Psoas muscle (tissue), 7 donors: ENCODE measurements at regions not wholly inside any gene's neighbourhood (a gene's known extent, or its start where the extent isn't known, plus 50 kb on each side); places are given as distances from the start of the nearest gene placed in this dataset.

Source experiments
- ATAC-seq, 4 donors: fragments of 200-7000 bp; cut with Tn5 transposase; one replicate each; pipeline ENCODE4 v1.9.1; 2020; ENCODE audit warnings: moderate library complexity in 3 of 4, mild to moderate bottlenecking in 2 of 4
- DNase-seq, 2 donors: peaks; one replicate each; pipeline ENCODE4 v3.0.0-alpha.2; 2020
- H3K27ac ChIP-seq: fragments of 200-600 bp; one replicate; pipeline ENCODE4 v1.8.0; 2022
- H3K27me3 ChIP-seq, 3 donors: fragments of 200-600 bp in 1 of 3; one replicate each; pipeline versions ENCODE4 v1.6.1 to v1.8.0; 2013 to 2022; ENCODE audit warnings: low read length in 2 of 3, mild to moderate bottlenecking in 2 of 3, moderate library complexity in 1 of 3; ENCODE audit not compliant: insufficient read depth in 3 of 3
- H3K36me3 ChIP-seq, 2 donors: fragments of 200-600 bp in 1 of 2; one replicate each; pipeline versions ENCODE4 v1.6.1 to v1.8.0; 2013 to 2022; ENCODE audit warnings: low read depth in 1 of 2, mild to moderate bottlenecking in 1 of 2, moderate library complexity in 1 of 2; ENCODE audit not compliant: insufficient read depth in 1 of 2
- H3K4me1 ChIP-seq: fragments of 200-600 bp; one replicate; pipeline ENCODE4 v1.8.0; 2022
- H3K4me3 ChIP-seq: fragments of 200-600 bp; one replicate; pipeline ENCODE4 v1.8.0; 2022; ENCODE audit warnings: mild to moderate bottlenecking
- H3K9me3 ChIP-seq: fragments of 200-600 bp; one replicate; pipeline ENCODE4 v1.8.0; 2022
- WGBS, 3 donors: extraction: QIAGEN DNeasy Blood & Tissue Kit; methylation state at CpG; one replicate each; pipeline versions ENCODE4 v1.1.6 to v1.1.7; 2013; 5-methylcytosine and 5-hydroxymethylcytosine counted together
- intact Hi-C, 2 donors: fragments of 100-400 bp; cut with DNase I; formaldehyde crosslinking; loops; one replicate each; pipeline versions ENCODE4 v1.11.0 to v1.14.2; 2022
- TF ChIP-seq, protein P1 (sequence below): fragments of 200-600 bp; IDR thresholded peaks from one replicate; pipeline ENCODE4 v1.8.0; 2022; ENCODE audit warnings: antibody characterized with exemption
- donor health status: healthy with polysubstance abuse.
- donor health status: DM: no; HTN: no; CAD: no; lungs with moderate emphysema.
- donor health status: Bipolar disorder and iron deficiency.
- donor health status: healthy.
- donor health status: DM: yes; HTN: yes; CAD: no.
- donor health status: DM: no; HTN: no; CAD: no.
- donor health status: DM: yes; HTN: yes; CAD: no.

DNA sequence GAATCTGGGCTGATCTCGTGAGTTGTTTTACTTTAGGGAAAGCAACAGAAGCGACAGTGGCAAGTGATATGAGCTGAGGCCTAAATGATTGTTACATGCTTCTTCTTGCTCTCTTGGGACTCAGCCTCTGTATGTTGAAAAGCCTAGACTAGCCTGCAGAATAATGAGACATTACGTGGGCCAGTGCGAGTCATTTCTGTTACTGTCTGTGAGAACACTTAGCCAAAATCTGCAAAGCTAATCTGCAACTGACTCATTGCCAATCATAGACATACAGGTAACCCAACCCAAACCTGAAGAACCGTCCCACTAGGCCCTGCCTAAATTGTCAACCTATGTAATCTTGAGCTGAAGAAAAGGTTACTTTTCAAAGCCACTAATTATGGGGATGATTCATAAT lies 77.4 kb upstream of the F13A1 start:
- ATAC-seq (no peak), DNase-seq (no peak)
- no peak overlapping the region for H3K27ac ChIP-seq
- no peaks in the 10 kb centered on the region for H3K36me3 ChIP-seq
- TF ChIP-seq, protein P1, sequence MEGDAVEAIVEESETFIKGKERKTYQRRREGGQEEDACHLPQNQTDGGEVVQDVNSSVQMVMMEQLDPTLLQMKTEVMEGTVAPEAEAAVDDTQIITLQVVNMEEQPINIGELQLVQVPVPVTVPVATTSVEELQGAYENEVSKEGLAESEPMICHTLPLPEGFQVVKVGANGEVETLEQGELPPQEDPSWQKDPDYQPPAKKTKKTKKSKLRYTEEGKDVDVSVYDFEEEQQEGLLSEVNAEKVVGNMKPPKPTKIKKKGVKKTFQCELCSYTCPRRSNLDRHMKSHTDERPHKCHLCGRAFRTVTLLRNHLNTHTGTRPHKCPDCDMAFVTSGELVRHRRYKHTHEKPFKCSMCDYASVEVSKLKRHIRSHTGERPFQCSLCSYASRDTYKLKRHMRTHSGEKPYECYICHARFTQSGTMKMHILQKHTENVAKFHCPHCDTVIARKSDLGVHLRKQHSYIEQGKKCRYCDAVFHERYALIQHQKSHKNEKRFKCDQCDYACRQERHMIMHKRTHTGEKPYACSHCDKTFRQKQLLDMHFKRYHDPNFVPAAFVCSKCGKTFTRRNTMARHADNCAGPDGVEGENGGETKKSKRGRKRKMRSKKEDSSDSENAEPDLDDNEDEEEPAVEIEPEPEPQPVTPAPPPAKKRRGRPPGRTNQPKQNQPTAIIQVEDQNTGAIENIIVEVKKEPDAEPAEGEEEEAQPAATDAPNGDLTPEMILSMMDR: no peak
- intact Hi-C loops: no loop called here
- H3K27me3 ChIP-seq: no peaks in the 10 kb centered on the region
- H3K9me3 ChIP-seq: no peaks in the 10 kb centered on the region
- 74 to 83% (median 82%) methylated on average over 5 of the region's 5 CpGs for WGBS, 3 donors
- H3K4me3 ChIP-seq: no peak overlapping the region
- H3K4me1 ChIP-seq: no peaks in the 10 kb centered on the region

DNA sequence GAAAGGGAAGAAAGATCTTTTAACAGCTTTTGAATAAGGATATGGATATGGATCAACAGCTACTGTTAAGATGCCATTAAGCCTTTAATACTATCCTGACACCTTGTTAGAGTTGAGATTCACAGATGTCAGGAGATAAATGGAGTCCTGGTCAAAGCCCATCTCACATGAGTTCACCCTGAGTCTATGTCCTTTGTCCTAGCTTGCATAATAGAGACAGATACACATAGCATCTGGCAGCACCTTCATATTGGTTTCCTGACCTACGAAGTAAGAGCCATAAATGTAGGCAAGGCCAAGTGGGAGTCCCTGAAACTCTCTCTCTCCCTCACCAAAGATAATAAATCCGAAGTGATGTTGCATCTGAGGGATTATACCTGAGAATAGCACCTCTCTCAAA lies 79.1 kb upstream of the F13A1 start:
- TF ChIP-seq, protein P1: no peak
- Histone ChIP-seq H3K9me3 (no peaks in the 10 kb centered on the region), H3K27ac (no peak overlapping the region), H3K36me3 (no peaks in the 10 kb centered on the region), H3K27me3 (no peaks in the 10 kb centered on the region), H3K4me3 (no peak overlapping the region), H3K4me1 (no peaks in the 10 kb centered on the region)
- WGBS, 3 donors: 37 to 77% (median 54%) methylated on average over 2 of the region's 2 CpGs
- intact Hi-C loops: no loop called here
- ATAC-seq: no peak
- DNase-seq: no peak

DNA sequence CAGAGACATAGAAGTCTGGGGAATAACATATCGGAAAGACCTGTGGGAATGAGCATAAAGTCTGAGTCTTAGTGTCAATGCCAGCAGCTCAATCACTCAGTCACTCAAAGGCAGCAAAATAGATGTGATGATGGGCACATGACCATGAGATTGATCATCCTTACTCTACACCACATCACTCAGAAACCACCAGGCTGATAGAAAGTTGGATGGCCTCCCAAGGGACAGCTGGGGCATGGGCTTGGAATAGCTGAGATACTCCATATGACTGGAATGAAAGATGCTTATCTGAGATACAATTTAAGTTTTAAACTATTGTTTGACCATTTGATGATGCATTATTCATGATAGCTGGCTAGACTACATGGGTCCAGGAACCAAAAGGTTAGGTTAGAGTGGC lies 80.9 kb upstream of the F13A1 start:
- DNase-seq (no peak), ATAC-seq (no peak)
- intact Hi-C loops: no loop called here
- 92 to 97% (median 96%) methylated on average over 1 of the region's 1 CpG for WGBS, 3 donors
- Histone ChIP-seq H3K36me3 (no peaks in the 10 kb centered on the region), H3K4me3 (no peak overlapping the region), H3K9me3 (no peaks in the 10 kb centered on the region), H3K27me3 (no peaks in the 10 kb centered on the region), H3K27ac (no peak overlapping the region), H3K4me1 (no peaks in the 10 kb centered on the region)
- TF ChIP-seq, protein P1: no peak

DNA sequence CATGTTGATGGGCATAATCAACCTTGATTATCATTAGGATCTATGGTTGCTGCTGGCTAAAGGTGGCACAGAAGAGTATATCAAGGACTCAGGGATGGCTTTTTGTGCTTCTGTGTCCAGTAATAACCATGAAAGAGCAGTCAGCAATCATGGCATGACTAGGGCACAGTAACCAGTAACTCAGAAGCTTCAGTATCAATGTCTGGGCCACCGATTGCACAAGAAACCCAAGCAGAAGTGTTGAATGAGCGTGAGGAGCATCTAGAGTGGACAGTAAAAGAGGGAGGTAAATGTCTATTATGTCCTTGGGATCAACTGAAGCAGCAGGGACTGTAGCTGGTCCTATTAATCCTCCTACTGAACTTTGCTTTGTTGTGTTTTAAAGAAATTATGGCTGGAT lies 81.5 kb upstream of the F13A1 start:
- no peak overlapping the region for H3K27ac ChIP-seq
- H3K9me3 ChIP-seq: no peaks in the 10 kb centered on the region
- ATAC-seq (no peak), DNase-seq (no peak)
- no peaks in the 10 kb centered on the region for H3K36me3 ChIP-seq
- no peaks in the 10 kb centered on the region for H3K4me1 ChIP-seq
- TF ChIP-seq, protein P1: no peak
- no peaks in the 10 kb centered on the region for H3K27me3 ChIP-seq
- intact Hi-C loops: no loop called here
- H3K4me3 ChIP-seq: no peak overlapping the region
- WGBS, 3 donors: 86 to 88% (median 87%) methylated on average over 2 of the region's 2 CpGs

DNA sequence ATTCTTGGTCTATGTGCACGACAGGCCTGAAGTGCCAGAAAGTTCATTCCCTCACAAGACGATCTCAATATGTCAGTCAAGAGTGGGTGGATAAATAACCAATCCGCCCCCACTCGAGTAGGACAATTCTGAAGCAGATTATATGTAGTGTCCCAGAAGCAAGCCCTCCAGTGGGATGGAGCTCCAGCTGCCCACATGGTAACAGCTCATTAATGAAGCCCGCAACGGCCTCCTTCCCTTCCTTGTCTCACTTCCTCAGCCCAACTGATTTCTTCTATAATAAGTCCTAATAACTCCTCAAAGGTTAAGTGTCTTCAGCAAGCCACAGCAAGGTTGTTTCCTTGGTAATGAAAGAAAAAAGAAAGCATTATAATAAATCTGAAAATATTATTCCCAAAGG lies 82.1 kb upstream of the F13A1 start:
- intact Hi-C loops: no loop called here
- Histone ChIP-seq H3K4me1 (no peaks in the 10 kb centered on the region), H3K27me3 (no peaks in the 10 kb centered on the region), H3K36me3 (no peaks in the 10 kb centered on the region), H3K4me3 (no peak overlapping the region), H3K27ac (no peak overlapping the region), H3K9me3 (no peaks in the 10 kb centered on the region)
- no peak for ATAC-seq
- 65 to 74% (median 67%) methylated on average over 6 of the region's 6 CpGs for WGBS, 3 donors
- TF ChIP-seq, protein P1: no peak
- no peak for DNase-seq
